ENCODE measurements at regions not wholly inside any gene's neighbourhood (a gene's known extent, or its start where the extent isn't known, plus 50 kb on each side); places are given as distances from the start of the nearest gene placed in this dataset.

DNA sequence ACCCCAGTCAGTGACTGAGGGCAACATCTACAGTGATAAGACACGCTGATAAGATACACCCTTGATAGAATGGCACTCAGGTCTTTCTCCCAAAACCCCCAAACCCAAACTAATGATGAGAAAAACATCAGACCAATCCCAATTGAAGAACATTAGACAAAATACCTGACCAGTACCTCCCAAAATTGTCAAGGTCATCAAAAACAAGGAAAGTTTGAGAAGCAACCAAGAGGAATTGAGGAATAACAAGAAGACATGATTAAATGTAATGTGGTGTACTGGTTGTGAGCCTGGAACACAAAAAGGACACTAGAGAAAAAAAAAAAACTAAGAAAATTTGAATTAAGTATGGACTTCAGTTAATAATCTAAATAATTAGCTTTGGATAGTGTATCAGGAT lies 222.8 kb downstream of the GAS1 start:
- DNase-seq: no peak

GRCh38 chr9:86723346-86723745 lies 224.0 kb downstream of the GAS1 start:
- DNase-seq: no peak

GRCh38 chr9:86722706-86723075 lies 224.6 kb downstream of the GAS1 start:
- no peak for DNase-seq

- peak; percentile 92 for DNase-seq
Measured at GRCh38 chr9:86721843-86722705, 225.2 kb downstream of the GAS1 start.

- peak; percentile 62 for DNase-seq
Measured at GRCh38 chr9:86721226-86721781, 226.0 kb downstream of the GAS1 start.

- DNase-seq: no peak
Measured at GRCh38 chr9:86720639-86721225, 226.6 kb downstream of the GAS1 start.

GRCh38 chr9:86718388-86719049 lies 228.8 kb downstream of the GAS1 start:
- DNase-seq: peak; percentile 64

- no peak for DNase-seq
Measured at GRCh38 chr9:86716326-86716922, 230.9 kb downstream of the GAS1 start.

DNA sequence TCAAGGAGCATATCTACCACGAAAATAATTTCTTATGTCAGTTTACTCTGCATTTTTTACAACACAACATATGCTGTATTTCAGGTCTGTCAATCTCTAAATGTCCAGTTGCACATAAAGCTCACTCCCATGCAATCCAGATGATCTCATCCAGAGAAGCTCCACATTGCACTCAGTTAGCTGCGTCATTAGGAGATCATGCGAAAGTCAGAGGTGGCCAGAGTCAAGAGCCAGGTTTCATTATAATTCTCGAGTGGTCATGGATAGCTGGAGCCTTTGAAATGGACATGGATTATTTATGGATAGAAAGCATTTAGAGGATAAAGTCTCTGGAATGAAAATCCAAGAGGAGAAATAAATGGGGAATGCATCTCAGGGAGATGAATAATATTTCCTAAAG lies 232.3 kb downstream of the GAS1 start:
- DNase-seq: peak; percentile 74

GRCh38 chr9:86713970-86714369 lies 233.3 kb downstream of the GAS1 start:
- DNase-seq: peak; percentile 80

GRCh38 chr9:86713470-86713869 lies 233.8 kb downstream of the GAS1 start:
- no peak for DNase-seq

DNA sequence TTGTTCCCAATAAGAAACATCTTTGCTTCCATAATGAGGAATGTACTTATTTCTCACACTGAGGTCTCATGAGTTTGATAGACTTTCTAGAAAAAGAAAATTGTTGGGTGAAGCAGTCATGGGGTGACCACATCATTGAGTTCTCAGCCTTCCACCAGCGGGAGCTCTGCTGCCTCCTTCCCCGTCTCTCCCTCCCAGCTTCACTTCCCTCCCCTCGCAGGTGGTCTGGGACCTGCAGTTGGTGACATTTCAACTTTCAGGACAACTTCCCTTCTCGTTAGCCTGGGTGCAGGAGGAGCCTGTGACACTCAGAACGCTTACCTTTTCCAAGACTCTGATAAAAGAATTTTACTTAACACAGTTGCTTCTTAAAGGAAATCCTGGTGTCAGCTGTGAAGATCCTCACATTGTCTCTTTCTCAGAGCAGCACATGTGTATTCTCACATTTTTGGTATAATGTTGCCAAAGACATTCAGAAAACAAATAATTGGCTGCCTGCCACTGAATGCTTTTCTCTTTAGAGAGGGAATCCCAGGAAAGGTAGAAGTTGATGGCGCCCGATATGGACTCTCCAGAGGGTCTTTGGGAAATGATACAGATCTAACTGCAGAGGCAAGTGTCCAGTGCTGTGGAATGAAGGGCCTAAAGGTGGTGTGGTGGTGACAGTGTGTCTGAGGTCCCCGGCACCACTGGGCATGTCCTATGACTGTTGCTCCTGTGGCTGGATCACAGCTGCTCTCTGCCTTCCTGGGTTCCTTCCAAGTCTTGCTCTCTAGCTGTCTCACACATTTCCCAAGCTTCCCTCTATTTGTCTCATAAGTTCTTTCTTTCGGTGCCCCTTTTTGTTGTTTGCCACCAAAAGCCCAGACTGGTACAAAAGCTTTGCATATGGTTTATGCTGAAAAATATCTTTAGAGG lies 238.1 kb downstream of the GAS1 start:
- peak; percentile 62 for DNase-seq

DNA sequence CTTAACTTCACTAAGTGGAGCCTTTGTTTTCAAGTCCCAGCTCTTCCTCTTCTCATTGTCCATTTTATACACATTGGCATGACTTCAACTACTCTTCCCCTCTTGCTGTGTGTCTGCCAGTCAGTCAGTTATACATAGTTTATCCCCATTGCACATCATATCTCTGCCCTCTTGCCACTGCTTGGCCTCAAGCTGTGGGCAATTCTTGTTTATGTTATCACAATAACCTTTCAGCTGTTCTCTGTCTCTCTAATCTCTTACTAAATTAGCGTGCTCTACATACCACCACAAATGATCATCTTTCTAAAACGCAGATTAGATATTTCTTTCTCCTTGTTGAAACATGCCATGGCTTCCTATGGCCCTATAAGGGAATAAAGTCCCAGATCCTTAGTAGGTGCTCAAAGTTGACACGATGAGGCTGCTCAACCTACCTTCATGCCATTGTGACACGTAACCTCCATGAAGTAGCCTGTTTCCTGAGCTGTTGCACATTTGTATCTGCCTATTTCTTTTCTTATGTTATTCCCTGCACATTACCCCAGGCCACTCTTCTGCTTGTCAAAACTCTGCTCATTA lies 239.3 kb downstream of the GAS1 start:
- DNase-seq: no peak

DNA sequence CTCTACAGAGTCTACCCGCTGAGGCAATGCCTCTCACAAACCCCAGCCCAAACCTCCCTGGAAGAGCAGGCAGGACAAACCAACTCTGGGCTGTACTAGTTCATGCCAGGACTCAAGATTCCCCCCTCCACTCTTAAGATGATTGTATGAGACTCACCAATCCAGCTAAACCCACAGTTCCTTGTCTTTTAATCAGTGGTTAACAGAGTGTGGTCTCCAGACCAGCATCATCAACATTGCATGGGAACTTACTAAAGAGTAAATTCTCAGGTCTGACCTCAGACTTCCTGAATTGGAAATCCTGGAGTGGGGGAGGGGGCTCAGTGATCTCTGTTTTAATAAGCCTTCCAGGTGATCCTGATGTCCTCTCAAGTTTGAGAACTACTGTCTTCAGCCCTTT lies 240.9 kb downstream of the GAS1 start:
- no peak for DNase-seq

GRCh38 chr9:86705490-86705889 lies 241.8 kb downstream of the GAS1 start:
- peak; percentile 68 for DNase-seq

GRCh38 chr9:86703346-86703745 lies 244.0 kb downstream of the GAS1 start:
- DNase-seq: no peak

- peak; percentile 98 for DNase-seq
Measured at GRCh38 chr9:86700629-86701028, 246.7 kb downstream of the GAS1 start.

GRCh38 chr9:86697999-86698398 lies 249.3 kb downstream of the GAS1 start:
- no peak for DNase-seq

DNA sequence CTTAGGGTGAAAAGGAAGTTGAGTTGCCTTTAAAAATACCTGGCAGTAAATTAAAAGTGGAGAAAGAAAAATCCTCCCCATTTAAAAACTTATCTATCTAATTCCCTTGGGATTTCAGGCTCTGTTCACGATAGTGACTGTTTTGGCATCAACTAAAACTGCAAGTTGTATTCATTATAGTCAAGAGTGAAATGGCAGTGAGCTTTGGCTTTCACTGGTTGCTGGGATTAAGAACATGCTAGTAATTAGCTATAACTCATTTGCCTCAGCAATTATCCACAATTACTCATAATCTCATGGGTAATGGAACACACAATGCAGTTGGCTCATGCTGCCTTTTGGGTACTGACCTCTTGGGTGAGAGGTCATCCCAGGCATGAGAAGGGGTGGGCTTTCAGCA lies 250.1 kb downstream of the GAS1 start:
- DNase-seq: no peak

- no peak for DNase-seq
Measured at GRCh38 chr9:86695910-86696424, 251.3 kb downstream of the GAS1 start.

DNA sequence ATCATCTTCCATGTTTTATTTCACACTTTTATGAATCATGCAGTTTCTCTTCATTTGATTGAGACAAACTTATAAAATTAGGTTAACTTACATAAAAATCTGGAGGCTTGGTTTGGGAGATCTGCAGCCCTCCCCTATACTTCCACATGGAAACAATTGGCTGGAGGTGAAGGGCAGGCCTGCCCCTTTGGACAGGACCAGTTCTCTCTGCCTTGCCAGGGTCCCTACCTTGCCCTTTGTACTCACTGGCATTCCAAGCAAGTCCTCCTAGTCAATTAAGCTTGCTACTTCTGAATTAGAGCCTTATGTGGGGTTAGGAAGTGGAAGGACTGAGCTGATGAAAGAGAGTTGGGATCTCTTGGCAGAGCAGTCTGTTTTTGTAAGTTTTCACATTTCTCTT lies 257.3 kb downstream of the GAS1 start:
- DNase-seq: no peak
